ENCODE measurements at regions not wholly inside any gene's neighbourhood (a gene's known extent, or its start where the extent isn't known, plus 50 kb on each side); places are given as distances from the start of the nearest gene placed in this dataset.

- Histone ChIP-seq H3K27me3 (replicated peaks in 1 of 2; ENCODE audit: control insufficient read depth in 2 of 2, insufficient read depth in 2 of 2, low read length in 1 of 2) (no peaks in the 10 kb centered on the region), H2AFZ (ENCODE audit: control insufficient read depth, low read depth, low read length) (no peak overlapping the region), H3K36me3 (ENCODE audit: control insufficient read depth in 2 of 2, insufficient read depth in 2 of 2, low read length in 1 of 2) (no peaks in the 10 kb centered on the region), H3K4me1 (ENCODE audit: control insufficient read depth, insufficient read depth, low read length) (no peaks in the 10 kb centered on the region), H3K4me2 (ENCODE audit: control insufficient read depth, insufficient read depth) (no peak overlapping the region), H4K20me1 (ENCODE audit: control insufficient read depth, insufficient read depth) (no peaks in the 10 kb centered on the region), H3K27ac (ENCODE audit: control insufficient read depth, insufficient read depth) (no peak overlapping the region), H3K79me2 (ENCODE audit: control insufficient read depth, insufficient read depth, low read length) (no peaks in the 10 kb centered on the region), H3K9ac (ENCODE audit: control insufficient read depth, insufficient read depth, low read length) (no peak overlapping the region), H3K9me3 (replicated peaks; ENCODE audit: control insufficient read depth, insufficient read depth, low read length) (no peaks in the 10 kb centered on the region), H3K4me3 (no peak overlapping the region)
- in situ Hi-C loops (cut with MboI), result no loop called here
- BruUV-seq (replicated peaks), result no TSS peak
- intact Hi-C loops (cut with micrococcal nuclease; ENCODE audit: unreplicated experiment), result no loop called here
- FAIRE-seq (no peak), ATAC-seq (no peak), DNase-seq (ENCODE audit: low read depth, low spot score) (no peak)
- ChIA-PET RAD21 (ENCODE audit: unreplicated experiment) (interaction anchor here (1.0 kb wide), 1 partner anchor 14 kb away, joined by 3 read pairs; no protein-coding TSS in a partner anchor), SMC1A (ENCODE audit: uncharacterized antibody, unreplicated experiment) (interaction anchor here (0.6 to 1.7 kb wide), 5 partner anchors 10 to 132 kb away, joined by 3 to 5 read pairs (median 3); no protein-coding TSS in a partner anchor), CTCF (interaction anchor here (0.8 to 1.0 kb wide), 3 partner anchors 19 to 527 kb away, joined by 3 read pairs; no protein-coding TSS in a partner anchor), POLR2A (no interaction called here)
- WGBS (ENCODE audit: insufficient coverage, insufficient replicate concordance, low lambda C conversion rate, missing lambda C conversion rate), result 3% methylated on average over 2 of the region's 2 CpGs
- no peak for TF ChIP-seq ZBTB4 (CRISPR knock-in tag; IDR thresholded peaks at IDR 0.05)
- TF ChIP-seq BCLAF1 (IDR thresholded peaks at IDR 0.05), result no peak
- TF ChIP-seq MTA3 (IDR thresholded peaks at IDR 0.05; ENCODE audit: borderline replicate concordance, low read length), result no peak
- TF ChIP-seq ZNF592 (IDR thresholded peaks at IDR 0.05), result no peak
- TF ChIP-seq YBX1 (IDR thresholded peaks at IDR 0.05), result no peak
- no peak for TF ChIP-seq CHD4 (IDR thresholded peaks at IDR 0.05)
- TF ChIP-seq PBX3 (IDR thresholded peaks at IDR 0.05; ENCODE audit: insufficient replicate concordance, low read depth, low read length), result no peak
- no peak for TF ChIP-seq BHLHE40 (IDR thresholded peaks at IDR 0.05; ENCODE audit: borderline replicate concordance in 1 of 2, low read depth in 2 of 2, low read length in 1 of 2)
- no peak for TF ChIP-seq ZNF384 (IDR thresholded peaks at IDR 0.05; ENCODE audit: borderline replicate concordance, low read depth, low read length)
- no peak for TF ChIP-seq PAX5 (IDR thresholded peaks at IDR 0.05; ENCODE audit: borderline replicate concordance, low read depth, low read length)
- TF ChIP-seq CHD1 (IDR thresholded peaks at IDR 0.05; ENCODE audit: low read depth, low read length), result no peak
- TF ChIP-seq EED (IDR thresholded peaks at IDR 0.05; ENCODE audit: low read depth), result no peak
- no peak for TF ChIP-seq ZNF274 (IDR thresholded peaks at IDR 0.05; ENCODE audit: insufficient read depth, insufficient read length)
- no peak for TF ChIP-seq LARP7 (IDR thresholded peaks at IDR 0.05)
Observed at GRCh38 chr4:178081176-178081575, 638.9 kb upstream of the AGA start.

Measured in GM12878 (cell line).